ENCODE measurements at regions not wholly inside any gene's neighbourhood (a gene's known extent, or its start where the extent isn't known, plus 50 kb on each side); places are given as distances from the start of the nearest gene placed in this dataset.

DNA sequence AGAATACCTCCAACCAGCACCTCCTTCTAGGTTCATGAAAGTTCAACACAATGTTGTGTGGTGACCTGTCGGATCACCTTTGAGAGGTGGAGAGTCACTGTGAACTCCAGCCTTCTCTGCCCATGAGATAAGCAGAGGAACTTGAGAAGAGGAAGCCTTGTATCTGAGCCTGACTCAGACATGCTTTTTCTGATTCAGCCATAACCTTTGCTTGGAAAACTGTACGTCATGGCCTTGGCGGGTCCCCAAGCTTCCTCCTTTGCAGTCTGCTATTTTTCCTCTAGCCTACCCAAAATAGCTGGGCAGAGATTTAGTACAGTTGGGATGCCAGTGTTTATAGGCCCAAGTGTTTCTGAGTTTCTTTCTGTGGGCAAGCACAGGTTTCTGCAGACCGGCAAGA, 274.7 kb downstream of the CETN3 start:
- Histone ChIP-seq H2AK5ac (ENCODE audit: low read depth, low read length) (no peak overlapping the region), H3K9me1 (ENCODE audit: insufficient read depth, low read length) (no peaks in the 10 kb centered on the region), H3K36me3 (ENCODE audit: control insufficient read depth, insufficient read depth, low read length) (no peaks in the 10 kb centered on the region), H2BK5ac (ENCODE audit: low read depth, low read length, poor library complexity, severe bottlenecking) (no peak overlapping the region), H2BK120ac (ENCODE audit: low read depth, low read length) (no peak overlapping the region), H4K91ac (ENCODE audit: insufficient read depth, low read depth, low read length) (no peak overlapping the region), H4K5ac (ENCODE audit: low read depth, low read length) (no peak overlapping the region), H3K9me3 (ENCODE audit: control insufficient read depth, insufficient read depth, low read length) (peaks cover 17% of the 10 kb centered on the region), H2AK9ac (replicated peaks; ENCODE audit: low read depth, low read length, poor library complexity) (no peak overlapping the region), H2BK15ac (ENCODE audit: low read depth, low read length) (no peak overlapping the region), H3K79me1 (ENCODE audit: low read depth in 1 of 2, low read length in 2 of 2) (no peaks in the 10 kb centered on the region), H4K8ac (ENCODE audit: low read depth in 2 of 2, low read length in 2 of 2) (no peak overlapping the region), H3K27me3 (ENCODE audit: control insufficient read depth, insufficient read depth, low read length) (no peaks in the 10 kb centered on the region), H3K4me2 (ENCODE audit: low read depth, low read length) (no peak overlapping the region), H2BK20ac (ENCODE audit: low read depth, low read length) (no peak overlapping the region), H3K4me1 (ENCODE audit: control insufficient read depth, insufficient read depth, low read length) (no peaks in the 10 kb centered on the region), H3K18ac (ENCODE audit: low read depth, low read length) (no peak overlapping the region), H3K14ac (replicated peaks; ENCODE audit: low read depth, low read length) (no peak overlapping the region), H3K56ac (ENCODE audit: extremely low read depth, insufficient read depth, low read length) (no peak overlapping the region), H3K9ac (ENCODE audit: low read depth, low read length) (no peak overlapping the region), H4K20me1 (ENCODE audit: insufficient read depth, low read length) (no peaks in the 10 kb centered on the region), H3K27ac (ENCODE audit: insufficient read depth, low read length) (no peak overlapping the region), H3K23ac (ENCODE audit: low read depth, low read length) (no peak overlapping the region), H3K4ac (ENCODE audit: low read depth, low read length) (no peak overlapping the region), H3K4me3 (ENCODE audit: insufficient read depth, low read depth, low read length) (no peak overlapping the region), H2AFZ (replicated peaks; ENCODE audit: low read length, poor library complexity) (no peak overlapping the region)
- peak; percentile 31 for DNase-seq
- dilution Hi-C loops (cut with HindIII; ENCODE audit: low sequenced_read_pairs, unreplicated experiment) (no loop called here), in situ Hi-C loops (cut with MboI; ENCODE audit: low sequenced_read_pairs) (no loop called here), intact Hi-C loops (cut with micrococcal nuclease) (no loop called here)
- ChIA-PET POLR2A (ENCODE audit: unreplicated experiment) (no interaction called here), CTCF (no interaction called here)
- BruUV-seq (replicated peaks): no TSS peak
- no peak for ATAC-seq (ENCODE audit: low read depth)
- no CpG with 5 or more reads among the region's 4 CpGs for WGBS, 2 experiments (ENCODE audit: extremely low coverage in 2 of 2, insufficient read length in 1 of 2)
- no peak for TF ChIP-seq POLR2A (IDR thresholded peaks at IDR 0.05; ENCODE audit: low read depth, low read length)
